Right kidney (tissue), 1 donor: ENCODE measurements at regions not wholly inside any gene's neighbourhood (a gene's known extent, or its start where the extent isn't known, plus 50 kb on each side); places are given as distances from the start of the nearest gene placed in this dataset.
"Not testable (repeated sequence)": the region's sequence is repeated elsewhere in the genome, so short reads cannot be mapped to it uniquely, and the experiment has no call there.

Experiments used
- DNase-seq: peaks from one replicate; pipeline ENCODE4 v3.0.0-alpha.2; 2016

DNA sequence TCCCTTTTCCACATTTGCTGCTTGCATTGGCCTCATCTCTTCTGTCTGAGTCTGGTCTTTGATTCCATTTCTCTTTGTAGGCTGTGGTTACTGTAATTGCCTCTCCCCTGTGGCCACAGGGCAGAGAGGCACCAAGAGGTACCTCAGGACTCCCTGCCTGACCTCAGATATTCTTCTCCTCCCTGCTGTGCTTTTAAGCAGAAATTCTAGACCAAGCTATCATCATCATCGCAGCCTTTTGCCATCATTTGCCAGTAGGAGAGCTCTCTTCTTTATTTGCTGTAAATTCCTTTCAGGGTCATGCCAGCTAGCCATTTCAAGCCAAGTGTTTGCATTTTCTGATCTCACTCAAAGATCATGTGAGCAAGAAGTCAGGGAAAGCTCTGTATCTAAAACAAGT lies 369.6 kb downstream of the ICE1 start:
- no peak for DNase-seq

DNA sequence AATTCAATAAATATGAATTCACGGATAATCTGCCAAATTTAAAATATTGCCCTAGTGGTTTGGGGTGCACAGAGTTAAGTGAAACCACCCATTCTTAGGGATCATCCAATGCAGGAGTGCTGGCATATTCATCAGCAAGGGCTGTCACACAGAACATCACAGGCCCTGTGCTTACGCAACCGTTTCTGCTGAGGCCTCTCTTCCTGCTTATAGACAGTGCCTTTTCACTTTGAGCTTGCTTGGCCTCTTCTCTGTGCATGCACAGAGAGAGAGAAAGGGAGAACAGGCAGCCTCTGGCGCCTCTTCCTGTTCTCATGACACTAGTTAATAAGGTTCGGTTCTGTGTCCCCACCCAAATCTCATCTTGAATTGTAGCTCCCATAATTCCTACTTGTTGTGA lies 366.3 kb downstream of the ICE1 start:
- DNase-seq: no peak

DNA sequence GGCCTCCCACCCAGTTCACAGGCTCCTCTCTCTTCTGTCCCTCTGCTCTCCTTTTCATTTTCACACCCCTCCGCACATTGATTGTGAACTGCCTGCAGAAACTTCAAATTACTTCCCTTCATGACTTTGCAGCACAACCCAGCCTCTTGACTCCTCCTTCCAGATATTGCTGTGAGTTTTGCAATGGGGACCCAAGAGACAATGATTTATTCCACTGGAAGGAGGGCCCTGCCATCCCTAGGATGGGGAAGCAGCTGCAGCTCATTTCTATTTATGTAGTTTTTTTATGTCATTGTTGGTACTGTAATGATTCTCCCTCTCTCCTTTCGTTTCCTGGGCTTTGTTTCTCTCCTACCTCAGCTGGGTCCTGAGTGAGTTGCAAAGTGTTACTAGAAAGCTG lies 364.9 kb downstream of the ICE1 start:
- no peak for DNase-seq

DNA sequence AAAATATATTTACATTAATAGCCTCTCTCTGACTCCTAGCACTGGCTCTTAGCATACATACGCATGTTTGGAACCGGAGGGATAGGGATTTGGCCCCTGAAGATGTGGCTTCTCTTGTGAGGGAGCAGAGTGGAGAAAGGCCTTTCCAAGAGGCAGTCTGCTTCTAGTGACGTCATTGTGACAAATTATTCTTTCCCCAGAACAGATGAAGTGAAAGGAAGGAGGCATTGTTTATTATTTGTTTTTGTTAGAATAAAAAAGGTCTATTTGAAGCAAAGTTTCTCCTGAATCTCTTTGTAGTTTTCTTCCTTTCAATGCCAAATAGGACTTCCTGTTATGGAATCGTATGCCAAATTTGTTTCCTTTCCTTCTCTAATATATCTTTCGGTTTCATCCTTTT lies 361.6 kb downstream of the ICE1 start:
- no peak for DNase-seq

DNA sequence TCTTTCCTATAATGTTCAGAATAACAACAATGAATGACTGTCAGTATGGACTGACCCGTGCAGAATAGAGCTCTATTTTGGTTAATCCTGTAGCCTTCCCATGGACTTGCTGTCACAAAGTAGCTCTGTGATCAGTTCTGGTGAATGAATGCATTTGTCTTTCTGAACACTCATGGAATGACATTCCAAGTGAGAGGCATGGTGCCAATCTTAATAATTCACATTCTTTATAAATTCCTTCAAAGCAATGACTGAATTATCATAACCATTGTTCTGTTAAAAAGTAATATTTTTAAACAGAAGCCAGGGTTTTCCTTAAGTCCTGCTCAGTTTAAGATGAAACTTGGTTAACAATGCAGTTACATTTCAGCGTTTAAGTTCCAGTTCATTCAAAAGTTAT lies 360.5 kb downstream of the ICE1 start:
- no peak for DNase-seq

DNA sequence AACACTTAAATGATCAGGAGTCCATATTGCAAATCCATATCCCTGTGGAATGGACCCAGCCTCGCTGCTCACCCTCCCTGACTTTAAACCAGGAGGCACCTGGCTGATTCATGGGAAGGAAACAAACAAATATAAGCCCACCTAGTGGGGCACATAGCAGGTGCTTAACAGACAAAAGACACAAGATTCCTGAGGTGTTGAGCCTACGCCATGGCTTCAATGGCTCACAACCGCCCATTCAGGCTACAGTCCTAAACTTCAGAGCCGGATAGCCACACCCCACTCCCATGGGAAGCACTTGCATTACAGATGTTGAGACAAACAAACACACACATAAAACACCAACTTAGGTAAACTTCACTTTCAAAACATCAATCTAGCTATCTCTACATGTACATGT lies 359.9 kb downstream of the ICE1 start:
- no peak for DNase-seq

DNA sequence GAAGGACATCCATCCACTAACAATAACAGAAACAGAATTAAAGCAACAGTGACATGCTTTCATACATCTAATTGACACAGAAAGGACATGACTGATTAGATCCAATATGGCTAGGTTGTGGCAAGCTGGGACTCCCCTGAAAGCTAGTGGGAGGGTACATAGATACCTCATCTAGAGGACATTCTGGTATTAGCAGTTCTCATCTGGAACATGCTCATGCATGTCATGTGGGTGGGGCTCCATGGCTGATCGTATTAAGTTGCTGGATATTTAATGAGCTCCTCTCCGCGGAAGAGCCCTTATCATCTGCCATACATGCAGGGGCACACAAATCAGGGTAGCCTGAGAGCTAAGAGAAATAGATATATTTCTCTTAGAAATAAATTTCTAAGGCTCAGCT lies 358.9 kb downstream of the ICE1 start:
- no peak for DNase-seq

DNA sequence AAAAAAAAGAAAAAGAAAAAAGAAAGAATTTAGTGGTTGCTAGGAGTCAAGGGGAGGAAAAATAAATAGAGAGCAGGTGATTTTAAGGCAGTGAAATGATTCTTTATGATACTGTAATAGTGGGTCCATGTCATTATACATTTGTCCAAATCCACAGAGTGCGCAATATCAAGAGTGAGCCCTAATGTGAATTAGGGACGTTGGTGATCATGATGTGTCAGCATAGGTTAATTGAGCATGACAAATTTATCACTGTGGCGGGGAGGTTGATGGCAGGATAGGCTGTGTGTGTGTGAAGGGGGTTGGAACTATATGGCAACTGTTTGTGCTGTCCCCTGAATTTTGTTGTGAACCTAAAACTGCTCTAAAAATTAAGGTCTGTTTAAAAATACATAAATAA lies 357.8 kb downstream of the ICE1 start:
- DNase-seq: no peak

DNA sequence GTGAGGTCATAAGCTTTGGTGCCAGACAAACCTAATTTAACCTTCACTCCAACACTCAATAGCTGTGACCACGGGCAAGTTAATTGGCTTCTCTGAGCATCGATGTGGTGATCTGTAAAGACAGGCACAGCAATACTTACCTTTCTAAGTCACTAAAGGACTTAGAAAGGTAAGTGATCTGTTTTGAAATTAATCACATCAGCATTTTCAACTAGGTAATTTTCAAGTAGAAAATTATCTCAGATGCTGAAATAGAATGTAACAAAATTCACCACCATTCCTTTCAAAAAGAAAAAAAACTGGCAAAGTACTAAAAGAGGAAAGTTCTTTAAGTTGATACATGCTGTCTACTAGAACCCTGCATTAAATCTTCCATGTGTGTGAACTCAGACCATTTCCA lies 354.5 kb downstream of the ICE1 start:
- DNase-seq: no peak

DNA sequence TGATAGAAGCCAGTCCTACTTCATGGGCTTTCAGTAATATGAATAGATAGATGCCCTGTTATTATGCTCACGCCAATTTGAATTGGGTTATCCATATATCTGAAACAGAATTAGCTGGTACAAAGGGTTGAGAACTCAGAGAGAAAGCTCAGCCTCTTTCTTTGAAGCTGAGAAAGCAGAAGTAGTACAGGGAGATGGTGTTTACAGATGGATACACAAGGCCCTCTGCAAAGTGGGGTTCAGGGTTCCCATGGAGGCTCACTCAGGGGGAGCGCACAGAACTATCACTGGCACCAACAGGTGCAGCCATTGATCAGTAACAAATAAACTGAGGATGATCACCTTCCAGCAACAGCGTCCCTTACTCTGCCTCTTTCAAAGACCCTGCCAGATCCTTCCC lies 349.7 kb downstream of the ICE1 start:
- no peak for DNase-seq

DNA sequence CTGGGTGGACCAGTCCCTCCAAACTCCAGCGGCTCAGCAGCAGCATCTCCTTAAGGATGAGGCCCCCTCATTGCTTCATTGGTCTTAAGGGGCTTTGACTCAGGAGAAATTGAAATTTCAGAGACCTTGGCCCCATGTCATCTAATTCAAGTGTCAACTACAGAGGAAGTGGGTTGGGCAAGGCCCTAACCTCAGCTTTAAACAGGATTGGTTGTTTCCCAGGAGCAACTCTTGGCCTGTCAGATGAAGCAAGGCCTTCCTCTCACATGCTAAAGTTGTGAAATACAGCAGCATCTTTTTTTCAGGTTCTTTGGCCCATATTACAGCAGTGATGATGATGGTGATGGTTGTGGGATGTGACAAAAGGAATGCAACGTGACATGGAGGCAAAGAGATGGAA lies 348.3 kb downstream of the ICE1 start:
- DNase-seq: no peak

DNA sequence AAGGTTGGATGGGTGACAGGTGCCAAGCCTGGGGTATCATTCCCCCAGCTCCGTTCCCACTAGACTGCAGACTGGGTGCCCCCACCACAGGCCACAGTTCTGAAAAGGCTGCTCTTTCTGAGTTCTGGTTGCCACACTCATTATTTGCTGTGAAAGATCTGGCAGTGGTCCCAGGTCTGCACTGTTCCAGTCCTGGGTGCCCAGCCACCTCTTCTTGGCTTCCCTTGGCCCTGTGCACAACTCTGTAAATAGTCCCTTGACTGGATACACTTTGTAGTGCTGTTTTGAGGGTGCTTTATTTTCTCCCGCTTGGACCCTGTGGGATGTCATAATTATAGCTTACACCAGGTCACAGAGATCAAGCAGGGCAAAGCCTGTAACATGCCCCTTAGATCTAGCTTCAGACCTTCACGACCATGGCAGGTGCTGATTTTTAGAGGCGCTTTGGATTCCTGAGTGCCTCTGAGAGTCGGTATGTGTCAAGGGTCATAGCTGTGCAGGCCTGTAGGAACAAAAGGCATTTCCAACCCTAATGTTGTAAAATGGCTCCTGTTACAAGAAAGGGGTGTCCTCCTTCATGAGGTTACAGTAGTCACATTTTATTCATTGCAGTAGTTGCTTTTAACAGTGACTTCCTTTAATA lies 344.9 kb downstream of the ICE1 start:
- DNase-seq: no peak

DNA sequence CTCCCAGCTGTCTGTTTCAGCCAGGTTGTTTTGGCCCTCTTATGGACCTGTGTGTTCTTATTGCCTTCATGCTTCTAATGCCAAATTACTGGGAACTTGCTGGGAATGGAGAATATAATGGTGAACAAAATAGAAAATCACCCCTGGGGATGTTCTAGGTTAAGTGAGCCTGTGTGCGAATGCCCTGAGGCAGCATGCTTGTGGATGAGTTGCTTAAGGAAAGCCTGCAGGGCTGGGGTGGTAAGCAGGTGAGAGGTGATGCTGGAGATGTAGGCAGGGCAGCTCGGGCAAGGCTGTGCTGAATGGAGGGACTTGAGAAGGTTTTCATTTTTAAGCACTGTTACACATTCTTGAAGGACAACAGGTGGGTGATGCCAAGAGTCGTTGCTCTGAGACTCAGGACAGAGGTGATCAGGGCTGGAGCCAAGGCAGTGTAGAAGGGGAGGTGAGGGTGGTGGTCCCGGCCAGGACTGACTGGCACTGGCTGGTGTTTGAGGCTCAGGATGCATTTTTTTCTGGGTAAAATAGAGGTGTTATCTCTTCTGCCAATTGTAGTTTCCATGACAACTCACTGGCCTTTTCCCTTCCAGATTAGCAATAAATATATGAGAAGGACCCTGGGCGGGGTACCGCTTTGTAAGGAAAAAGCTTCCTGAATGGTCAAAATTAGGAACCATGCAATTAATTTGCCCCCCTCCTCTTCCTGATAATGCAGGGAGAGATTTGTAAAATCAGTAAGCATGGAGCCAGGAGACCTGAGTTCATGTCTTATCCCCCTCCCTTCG lies 342.8 kb downstream of the ICE1 start:
- DNase-seq: no peak

DNA sequence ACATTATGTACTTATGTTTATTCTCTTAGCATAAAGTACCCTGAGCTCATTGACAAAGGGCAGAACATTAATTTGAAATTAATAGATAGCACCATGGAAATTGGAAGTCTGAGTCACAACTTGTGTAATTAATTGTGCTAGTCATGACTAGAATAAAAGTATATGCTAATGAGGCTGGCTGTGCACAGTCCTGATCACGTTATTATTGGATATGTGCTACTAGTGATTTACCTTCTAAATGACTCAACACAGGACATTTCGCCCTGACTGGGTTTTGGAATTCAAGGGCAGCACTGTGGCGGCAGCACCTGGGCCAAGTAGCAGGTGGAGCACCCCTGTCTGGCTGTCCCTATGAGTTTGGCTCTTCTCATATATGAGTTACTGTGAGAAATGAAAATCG lies 341.8 kb downstream of the ICE1 start:
- DNase-seq: no peak

DNA sequence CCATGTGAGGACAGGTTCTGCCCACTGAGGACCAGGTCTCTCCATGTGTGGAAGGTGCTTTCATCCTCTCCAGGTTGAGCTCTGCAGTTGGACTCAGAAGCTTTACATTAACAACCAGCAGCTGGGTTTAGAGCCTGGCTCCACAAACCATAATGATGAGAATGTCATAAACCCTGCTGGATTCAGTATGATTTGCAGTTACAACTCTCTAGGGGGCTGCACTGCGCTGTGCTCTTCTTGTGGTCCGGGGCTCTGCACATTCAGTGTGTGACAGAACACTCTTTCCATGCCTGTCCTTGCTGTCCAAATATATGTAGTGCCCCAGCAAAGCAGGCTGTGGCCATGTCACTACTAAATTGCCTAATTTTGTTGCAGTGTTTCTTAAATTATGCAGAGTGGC lies 334.3 kb downstream of the ICE1 start:
- DNase-seq: no peak

DNA sequence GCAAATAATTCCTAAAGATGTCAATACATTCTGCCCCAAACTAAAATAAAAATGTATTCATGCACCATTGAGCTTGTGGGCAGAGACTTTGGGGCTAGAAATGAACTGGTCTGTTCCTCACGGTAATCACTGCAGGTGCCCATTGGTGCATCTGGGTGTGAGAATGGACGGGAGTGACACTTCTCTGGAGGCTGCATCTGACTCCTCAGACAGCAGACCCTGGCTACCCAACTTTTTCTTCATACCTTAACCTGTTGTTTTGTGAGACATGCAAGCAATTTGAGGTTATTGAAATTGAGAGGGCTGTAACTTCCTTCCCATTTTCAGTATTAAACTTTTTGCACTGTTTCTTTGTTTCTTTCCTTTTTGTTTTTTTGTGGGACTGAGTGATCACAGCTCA lies 333.4 kb downstream of the ICE1 start:
- DNase-seq: no peak

DNA sequence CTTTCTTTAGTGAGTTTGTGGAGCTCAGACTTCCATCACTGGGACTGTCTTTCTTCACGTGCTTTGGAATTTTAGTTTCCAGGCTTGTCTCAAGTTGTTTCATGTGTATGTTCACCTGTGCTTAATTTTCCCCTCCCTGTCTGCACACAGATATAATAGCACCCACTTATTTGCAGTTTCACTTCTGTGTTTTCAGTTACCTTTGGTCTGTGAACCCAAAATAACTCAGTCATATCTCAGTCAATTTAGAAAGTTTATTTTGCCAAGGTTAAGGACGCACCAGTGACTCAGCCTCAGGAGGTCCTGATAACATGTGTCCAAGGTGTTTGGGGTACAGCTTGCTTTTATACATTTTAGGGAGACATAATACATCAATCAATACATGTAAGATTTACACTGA lies 330.4 kb downstream of the ICE1 start:
- no peak for DNase-seq

DNA sequence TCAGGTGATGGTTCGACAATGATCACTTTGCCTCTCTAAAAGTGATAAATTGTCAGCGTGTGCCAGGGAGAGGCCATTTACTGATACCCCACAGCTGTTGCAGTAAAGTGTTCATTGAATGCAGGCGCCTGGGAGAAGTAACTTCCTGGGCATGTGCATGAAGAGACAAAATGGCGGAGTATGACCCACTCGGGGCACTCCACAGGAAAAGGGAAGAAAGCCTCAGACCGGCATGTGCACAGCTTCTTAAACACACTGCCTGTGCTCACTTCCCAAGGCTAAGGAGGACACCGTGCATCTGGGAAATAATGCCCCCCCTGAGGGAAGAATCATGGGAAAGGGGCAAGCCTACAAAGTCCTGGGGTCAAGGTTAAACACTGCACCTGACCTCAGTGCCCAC lies 329.5 kb downstream of the ICE1 start:
- DNase-seq: no peak

DNA sequence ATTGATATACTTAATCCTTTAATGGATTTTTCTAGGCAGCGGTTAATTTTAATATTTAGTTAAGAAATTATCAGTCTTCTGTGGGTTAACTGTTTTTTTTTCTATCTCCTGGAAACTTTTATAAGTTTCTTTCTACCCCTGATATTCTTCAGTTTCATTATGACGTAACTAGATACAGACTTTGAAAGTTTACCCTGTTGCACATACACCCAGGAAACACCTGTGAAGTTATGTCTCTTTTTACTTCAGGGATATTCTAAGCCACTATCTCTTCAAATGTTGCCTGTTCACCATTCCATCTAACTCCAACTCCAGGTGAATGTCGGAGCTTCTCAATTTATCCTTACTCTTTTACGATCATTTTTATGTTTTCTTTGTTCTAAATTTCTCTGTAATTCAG lies 329.0 kb downstream of the ICE1 start:
- no peak for DNase-seq

DNA sequence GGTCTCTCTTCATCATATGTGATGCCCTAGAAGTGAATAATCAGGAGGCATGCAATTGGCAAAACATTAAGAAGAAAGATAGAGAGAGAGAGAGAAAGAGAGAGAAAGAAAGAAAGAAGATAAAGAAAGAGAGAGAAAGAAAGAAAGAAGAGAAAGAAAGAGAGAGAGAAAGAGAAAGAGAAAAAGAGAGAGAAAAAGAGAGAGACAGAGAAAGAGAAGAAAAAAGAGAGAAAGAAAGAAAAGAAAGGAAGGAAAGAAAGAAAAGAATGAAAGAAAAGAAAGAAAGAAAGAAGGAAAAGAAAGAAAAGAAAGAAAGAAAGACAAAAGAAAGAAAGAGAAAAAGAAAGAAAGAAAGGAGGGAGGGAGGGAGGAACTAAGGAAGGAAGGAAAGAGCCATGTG lies 318.9 kb downstream of the ICE1 start:
- no peak for DNase-seq

DNA sequence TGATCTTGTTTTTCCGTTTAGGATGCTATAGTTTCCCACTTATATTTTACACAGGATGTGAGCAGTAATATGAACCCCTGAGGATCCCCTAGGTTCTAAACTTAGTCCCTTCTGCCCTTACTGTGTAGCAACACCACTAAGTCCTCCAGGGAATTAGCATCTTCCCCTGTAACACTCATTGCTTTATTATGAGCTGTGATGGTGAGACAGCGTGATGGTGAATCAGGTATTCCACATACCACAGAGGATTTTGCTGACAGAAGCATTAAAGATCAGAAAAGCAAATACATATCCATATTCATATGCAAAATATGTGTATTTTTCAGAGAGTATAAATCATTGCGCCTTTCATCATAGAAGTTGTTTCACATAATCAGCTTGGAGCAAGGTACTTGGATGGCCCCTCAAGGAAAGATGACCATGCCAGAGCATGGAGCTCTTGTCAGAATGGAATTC lies 317.0 kb downstream of the ICE1 start:
- no peak for DNase-seq

DNA sequence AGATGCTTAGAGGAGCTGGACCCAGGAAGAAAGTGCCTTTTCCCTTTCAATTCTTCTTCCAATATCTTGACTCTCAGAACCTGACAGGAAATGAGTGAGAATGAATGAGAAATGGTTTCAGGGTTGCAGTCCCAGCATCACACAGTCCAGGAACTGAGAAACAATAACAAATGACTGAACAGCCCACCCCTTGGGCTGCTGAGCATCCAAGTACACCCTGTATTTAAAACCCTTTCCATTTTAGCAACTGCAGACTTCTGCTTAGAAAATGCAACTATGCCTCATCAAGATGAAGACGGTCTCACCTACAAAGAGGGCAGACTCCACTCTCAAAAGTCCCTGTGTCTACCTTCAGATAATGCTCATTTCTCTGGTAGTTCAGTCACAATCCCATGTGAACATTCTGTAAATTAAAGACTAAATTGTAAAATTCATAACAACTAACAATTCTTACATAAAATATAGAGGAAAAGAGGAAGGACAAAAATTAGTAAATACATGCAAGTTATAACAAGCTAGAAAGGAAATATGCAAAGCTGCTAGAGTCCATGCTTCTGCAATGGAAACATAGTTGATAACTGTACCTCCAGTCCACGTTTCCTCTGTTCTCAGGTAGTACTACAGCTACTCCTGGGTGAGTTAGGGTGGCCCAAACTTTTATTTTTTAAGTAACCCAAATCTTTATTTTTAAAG lies 316.5 kb downstream of the ICE1 start:
- DNase-seq: no peak

DNA sequence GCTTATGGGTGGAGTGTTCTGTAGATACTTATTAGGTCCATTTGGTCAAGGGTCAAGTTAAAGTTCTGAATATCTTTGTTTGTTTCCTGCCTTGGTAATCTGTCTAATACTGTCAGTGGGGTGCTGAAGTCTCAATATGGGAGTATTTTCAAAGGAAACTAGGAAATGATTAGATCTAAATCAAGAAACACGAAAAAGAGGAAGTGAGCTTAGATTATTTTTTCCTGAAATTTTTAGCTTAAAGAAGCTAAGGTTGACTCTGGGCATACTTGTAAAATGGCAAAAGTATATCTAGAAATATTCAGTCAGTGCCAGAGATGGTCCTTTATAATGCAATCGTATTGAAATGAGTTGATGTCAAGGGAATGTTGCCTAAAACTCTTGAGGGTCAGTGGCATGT lies 313.5 kb downstream of the ICE1 start:
- DNase-seq: no peak

DNA sequence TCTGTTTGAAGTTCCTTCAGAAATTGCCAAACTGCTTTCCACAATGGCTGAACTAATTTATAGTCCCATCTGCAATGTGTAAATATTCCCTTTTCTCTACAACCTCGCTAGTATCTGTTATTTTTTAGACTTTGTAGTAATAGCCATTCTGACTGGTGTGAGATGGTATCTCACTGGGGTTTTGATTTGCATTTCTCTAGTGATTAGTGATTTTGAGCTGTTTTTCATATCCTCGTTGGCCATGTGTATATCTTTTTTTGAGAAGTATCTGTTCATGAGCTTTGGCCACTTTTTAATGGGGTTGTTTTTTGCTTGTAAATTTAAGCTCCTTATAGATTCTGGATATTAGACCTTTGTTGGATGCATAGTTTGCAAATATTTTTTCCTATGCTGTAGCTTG lies 310.6 kb downstream of the ICE1 start:
- DNase-seq: not testable (repeated sequence)
